HUES48 (cell line): ENCODE measurements at regions not wholly inside any gene's neighbourhood (a gene's known extent, or its start where the extent isn't known, plus 50 kb on each side); places are given as distances from the start of the nearest gene placed in this dataset.

ENCODE experiments used
- H3K27ac ChIP-seq: one replicate; pipeline ENCODE4 v1.7.0; 2013; ENCODE audit warnings: low read depth, low read length, inconsistent platforms
- H3K27me3 ChIP-seq: 2 replicates; pipeline ENCODE4 v1.6.1; 2013; ENCODE audit warnings: mild to moderate bottlenecking, low read length; ENCODE audit not compliant: control insufficient read depth, insufficient read depth
- H3K36me3 ChIP-seq: 2 replicates; pipeline ENCODE4 v1.6.1; 2013; ENCODE audit warnings: low read length; ENCODE audit not compliant: control insufficient read depth, insufficient read depth
- H3K4me1 ChIP-seq: 2 replicates; pipeline ENCODE4 v1.6.1; 2013; ENCODE audit warnings: mild to moderate bottlenecking, low read length; ENCODE audit not compliant: control insufficient read depth, insufficient read depth
- H3K4me3 ChIP-seq: 2 replicates; pipeline ENCODE4 v1.5.1; 2013; ENCODE audit warnings: mild to moderate bottlenecking, low read depth, low read length
- H3K9ac ChIP-seq: 2 replicates; pipeline ENCODE4 v1.6.1; 2013; ENCODE audit warnings: mild to moderate bottlenecking, low read depth, low read length, moderate library complexity
- H3K9me3 ChIP-seq: 2 replicates; pipeline ENCODE4 v1.6.1; 2013; ENCODE audit warnings: low read length; ENCODE audit not compliant: control insufficient read depth, insufficient read depth

- H3K4me3 ChIP-seq: no peak overlapping the region
- no peaks in the 10 kb centered on the region for H3K27me3 ChIP-seq
- no peaks in the 10 kb centered on the region for H3K36me3 ChIP-seq
- peaks cover 26% of the 10 kb centered on the region for H3K4me1 ChIP-seq
- no peak overlapping the region for H3K27ac ChIP-seq
- no peak overlapping the region for H3K9ac ChIP-seq
- H3K9me3 ChIP-seq: no peaks in the 10 kb centered on the region
Observed at GRCh38 chr10:21299330-21299729, 226.2 kb downstream of the SKIDA1 start.

- Histone ChIP-seq H3K4me3 (no peak overlapping the region), H3K27me3 (no peaks in the 10 kb centered on the region), H3K9me3 (no peaks in the 10 kb centered on the region), H3K27ac (no peak overlapping the region), H3K36me3 (no peaks in the 10 kb centered on the region), H3K9ac (no peak overlapping the region), H3K4me1 (peaks cover 32% of the 10 kb centered on the region)
Observed at GRCh38 chr10:21298701-21299100, 226.8 kb downstream of the SKIDA1 start.

- Histone ChIP-seq H3K9me3 (no peaks in the 10 kb centered on the region), H3K36me3 (no peaks in the 10 kb centered on the region), H3K4me1 (peaks cover 40% of the 10 kb centered on the region), H3K4me3 (no peak overlapping the region), H3K27me3 (no peaks in the 10 kb centered on the region), H3K27ac (peak overlapping the region; percentile 84), H3K9ac (peak overlapping the region; percentile 24; the same call in 1 of the 2 replicates)
Observed at GRCh38 chr10:21297603-21298383, 227.7 kb downstream of the SKIDA1 start.

- Histone ChIP-seq H3K27me3 (no peaks in the 10 kb centered on the region), H3K4me1 (peaks cover 51% of the 10 kb centered on the region), H3K27ac (peak overlapping the region; percentile 84), H3K9me3 (no peaks in the 10 kb centered on the region), H3K9ac (no peak overlapping the region), H3K36me3 (no peaks in the 10 kb centered on the region), H3K4me3 (no peak overlapping the region)
Observed at GRCh38 chr10:21296575-21297355, 228.7 kb downstream of the SKIDA1 start.

GRCh38 chr10:21293518-21294356 lies 231.7 kb downstream of the SKIDA1 start:
- H3K9me3 ChIP-seq: no peaks in the 10 kb centered on the region
- H3K27ac ChIP-seq: peak overlapping the region; percentile 98
- no peaks in the 10 kb centered on the region for H3K27me3 ChIP-seq
- no peaks in the 10 kb centered on the region for H3K36me3 ChIP-seq
- H3K9ac ChIP-seq: peak overlapping the region; percentile 80; the same call in 1 of the 2 replicates
- peaks cover 60% of the 10 kb centered on the region for H3K4me1 ChIP-seq
- H3K4me3 ChIP-seq: peak overlapping the region; percentile 64

GRCh38 chr10:21292763-21293517 lies 232.5 kb downstream of the SKIDA1 start:
- no peaks in the 10 kb centered on the region for H3K9me3 ChIP-seq
- H3K27ac ChIP-seq: peak overlapping the region; percentile 98
- H3K27me3 ChIP-seq: no peaks in the 10 kb centered on the region
- H3K4me3 ChIP-seq: peak overlapping the region; percentile 64
- no peaks in the 10 kb centered on the region for H3K36me3 ChIP-seq
- peaks cover 55% of the 10 kb centered on the region for H3K4me1 ChIP-seq
- peak overlapping the region; percentile 80 for H3K9ac ChIP-seq

GRCh38 chr10:21290499-21291160 lies 234.9 kb downstream of the SKIDA1 start:
- H3K27me3 ChIP-seq: no peaks in the 10 kb centered on the region
- H3K9ac ChIP-seq: no peak overlapping the region; the same call in 1 of the 2 replicates
- H3K4me1 ChIP-seq: peaks cover 54% of the 10 kb centered on the region
- no peak overlapping the region for H3K4me3 ChIP-seq
- H3K27ac ChIP-seq: peak overlapping the region; percentile 76
- no peaks in the 10 kb centered on the region for H3K36me3 ChIP-seq
- no peaks in the 10 kb centered on the region for H3K9me3 ChIP-seq

- H3K9me3 ChIP-seq: no peaks in the 10 kb centered on the region
- H3K4me1 ChIP-seq: peaks cover 60% of the 10 kb centered on the region
- H3K4me3 ChIP-seq: no peak overlapping the region
- H3K27ac ChIP-seq: peak overlapping the region; percentile 76
- peak overlapping the region; percentile 12; the same call in 1 of the 2 replicates for H3K9ac ChIP-seq
- H3K36me3 ChIP-seq: no peaks in the 10 kb centered on the region
- H3K27me3 ChIP-seq: no peaks in the 10 kb centered on the region
Observed at GRCh38 chr10:21289961-21290360, 235.5 kb downstream of the SKIDA1 start.

- peaks cover 61% of the 10 kb centered on the region for H3K4me1 ChIP-seq
- no peaks in the 10 kb centered on the region for H3K36me3 ChIP-seq
- no peak overlapping the region for H3K4me3 ChIP-seq
- H3K9ac ChIP-seq: no peak overlapping the region; the same call in 1 of the 2 replicates
- H3K9me3 ChIP-seq: no peaks in the 10 kb centered on the region
- no peaks in the 10 kb centered on the region for H3K27me3 ChIP-seq
- H3K27ac ChIP-seq: peak overlapping the region; percentile 76
Observed at GRCh38 chr10:21289271-21289670, 236.2 kb downstream of the SKIDA1 start.
